ENCODE measurements at regions not wholly inside any gene's neighbourhood (a gene's known extent, or its start where the extent isn't known, plus 50 kb on each side); places are given as distances from the start of the nearest gene placed in this dataset.

GRCh38 chr21:27154451-27155129, 187.7 kb upstream of the ADAMTS5 start:
- no peak for FAIRE-seq
- no peak for DNase-seq (ENCODE audit: insufficient read length, low spot score)
- no peak for TF ChIP-seq CTCF (IDR thresholded peaks at IDR 0.05; ENCODE audit: insufficient read depth, missing control alignments)

GRCh38 chr21:27152996-27153395, 186.1 kb upstream of the ADAMTS5 start:
- no peak for TF ChIP-seq CTCF (IDR thresholded peaks at IDR 0.05; ENCODE audit: insufficient read depth, missing control alignments)
- no peak for DNase-seq (ENCODE audit: insufficient read length, low spot score)
- FAIRE-seq: no peak

GRCh38 chr21:27149034-27149433, 182.1 kb upstream of the ADAMTS5 start:
- no peak for DNase-seq (ENCODE audit: insufficient read length, low spot score)

GRCh38 chr21:27146268-27146667, 179.4 kb upstream of the ADAMTS5 start:
- no peak for TF ChIP-seq CTCF (IDR thresholded peaks at IDR 0.05; ENCODE audit: insufficient read depth, missing control alignments)
- no peak for DNase-seq (ENCODE audit: insufficient read length, low spot score)
- no peak for FAIRE-seq

More at GRCh38 chr21:27149034-27149433, 182.1 kb upstream of the ADAMTS5 start:
- TF ChIP-seq CTCF (IDR thresholded peaks at IDR 0.05; ENCODE audit: insufficient read depth, missing control alignments): no peak
- FAIRE-seq: no peak

GRCh38 chr21:27145134-27145798, 178.4 kb upstream of the ADAMTS5 start:
- DNase-seq (ENCODE audit: insufficient read length, low spot score) (no peak), FAIRE-seq (no peak)
- TF ChIP-seq CTCF (IDR thresholded peaks at IDR 0.05; ENCODE audit: insufficient read depth, missing control alignments): no peak

- DNase-seq (ENCODE audit: insufficient read length, low spot score) (no peak), FAIRE-seq (no peak)
- no peak for TF ChIP-seq CTCF (IDR thresholded peaks at IDR 0.05; ENCODE audit: insufficient read depth, missing control alignments)
Observed at GRCh38 chr21:27143476-27143875, 176.6 kb upstream of the ADAMTS5 start.

- TF ChIP-seq CTCF (IDR thresholded peaks at IDR 0.05; ENCODE audit: insufficient read depth, missing control alignments): no peak
Observed at GRCh38 chr21:27139526-27139925, 172.6 kb upstream of the ADAMTS5 start.

More at GRCh38 chr21:27139526-27139925, 172.6 kb upstream of the ADAMTS5 start:
- DNase-seq (ENCODE audit: insufficient read length, low spot score): no peak
- no peak for FAIRE-seq

All from D721Med (cell line).